ENCODE measurements at regions not wholly inside any gene's neighbourhood (a gene's known extent, or its start where the extent isn't known, plus 50 kb on each side); places are given as distances from the start of the nearest gene placed in this dataset.

DNA sequence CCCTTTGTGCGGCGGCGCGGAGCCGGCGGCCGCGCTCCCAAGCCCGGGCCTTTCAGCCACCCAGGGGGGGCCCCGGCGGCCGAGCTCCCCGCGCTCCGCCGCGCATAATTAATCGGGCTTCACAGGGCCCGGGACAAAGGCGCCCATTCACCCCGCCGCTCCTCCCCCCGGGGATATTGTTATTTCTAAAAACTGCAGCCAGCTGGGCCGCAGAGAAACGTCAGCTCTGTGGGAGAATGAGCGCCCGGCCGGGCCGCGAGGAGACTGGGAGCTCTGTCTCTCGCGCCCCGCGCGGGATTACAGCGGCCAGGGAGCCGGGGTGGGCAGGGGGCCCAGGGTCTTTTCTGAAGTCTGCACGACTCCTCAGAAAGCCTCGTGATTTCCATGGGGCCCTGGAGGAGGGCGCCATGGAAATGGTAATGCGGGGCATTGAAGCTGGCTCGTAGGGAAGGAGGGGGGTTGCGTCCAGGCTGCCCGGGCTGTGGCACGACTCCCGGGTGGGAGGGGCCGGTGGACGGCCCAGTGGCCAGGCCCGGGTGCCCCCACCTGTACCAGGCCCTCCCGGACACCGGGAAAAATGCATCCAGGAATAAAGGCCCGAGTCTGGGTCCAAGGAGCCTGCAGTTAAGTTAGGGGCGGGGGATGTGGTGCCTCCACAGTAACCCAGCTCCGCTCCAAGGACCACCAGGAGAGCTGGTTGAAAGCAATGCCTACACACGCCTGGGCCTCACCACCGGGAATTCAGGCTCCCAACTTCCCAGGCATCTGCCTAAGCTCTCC, 125.3 kb downstream of the ZFP36L2 start:
- no TSS peak for BruUV-seq (replicated peaks)
- Histone ChIP-seq H3K79me2 (ENCODE audit: control insufficient read depth, insufficient read depth, low read length) (no peaks in the 10 kb centered on the region), H2AFZ (ENCODE audit: control insufficient read depth, low read depth, low read length) (no peak overlapping the region), H3K9me3 (replicated peaks; ENCODE audit: control insufficient read depth, insufficient read depth, low read length) (no peaks in the 10 kb centered on the region), H3K36me3 (ENCODE audit: control insufficient read depth in 2 of 2, insufficient read depth in 2 of 2, low read length in 1 of 2) (no peaks in the 10 kb centered on the region), H3K4me1 (ENCODE audit: control insufficient read depth, insufficient read depth, low read length) (peaks cover 8% of the 10 kb centered on the region), H4K20me1 (ENCODE audit: control insufficient read depth, insufficient read depth) (no peaks in the 10 kb centered on the region), H3K27me3 (replicated peaks in 1 of 2; ENCODE audit: control insufficient read depth in 2 of 2, insufficient read depth in 2 of 2, low read length in 1 of 2) (no peaks in the 10 kb centered on the region), H3K9ac (ENCODE audit: control insufficient read depth, insufficient read depth, low read length) (no peak overlapping the region), H3K4me3 (no peak overlapping the region), H3K27ac (ENCODE audit: control insufficient read depth, insufficient read depth) (no peak overlapping the region), H3K4me2 (ENCODE audit: control insufficient read depth, insufficient read depth) (no peak overlapping the region)
- TF ChIP-seq HDAC2 (IDR thresholded peaks at IDR 0.05) (no peak), CHD1 (IDR thresholded peaks at IDR 0.05; ENCODE audit: low read depth, low read length) (no peak), YBX1 (IDR thresholded peaks at IDR 0.05) (no peak), EZH2 (IDR thresholded peaks at IDR 0.05; ENCODE audit: borderline replicate concordance, control insufficient read depth, low read depth, low read length) (no peak), MYC (IDR thresholded peaks at IDR 0.05; ENCODE audit: insufficient read depth, insufficient read length, insufficient replicate concordance, low read length, severe bottlenecking) (no peak)
- DNase-seq (ENCODE audit: low read depth, low spot score) (no peak), ATAC-seq (no peak), FAIRE-seq (no peak)
- SMC1A ChIA-PET (ENCODE audit: uncharacterized antibody, unreplicated experiment): no interaction called here
- POLR2A ChIA-PET: no interaction called here
- in situ Hi-C loops (cut with MboI) (no loop called here), intact Hi-C loops (cut with micrococcal nuclease; ENCODE audit: unreplicated experiment) (no loop called here)
- WGBS (ENCODE audit: insufficient coverage, insufficient replicate concordance, low lambda C conversion rate, missing lambda C conversion rate): 79% methylated on average over 56 of the region's 56 CpGs
- RAD21 ChIA-PET (ENCODE audit: unreplicated experiment): no interaction called here
- CTCF ChIA-PET: no interaction called here

DNA sequence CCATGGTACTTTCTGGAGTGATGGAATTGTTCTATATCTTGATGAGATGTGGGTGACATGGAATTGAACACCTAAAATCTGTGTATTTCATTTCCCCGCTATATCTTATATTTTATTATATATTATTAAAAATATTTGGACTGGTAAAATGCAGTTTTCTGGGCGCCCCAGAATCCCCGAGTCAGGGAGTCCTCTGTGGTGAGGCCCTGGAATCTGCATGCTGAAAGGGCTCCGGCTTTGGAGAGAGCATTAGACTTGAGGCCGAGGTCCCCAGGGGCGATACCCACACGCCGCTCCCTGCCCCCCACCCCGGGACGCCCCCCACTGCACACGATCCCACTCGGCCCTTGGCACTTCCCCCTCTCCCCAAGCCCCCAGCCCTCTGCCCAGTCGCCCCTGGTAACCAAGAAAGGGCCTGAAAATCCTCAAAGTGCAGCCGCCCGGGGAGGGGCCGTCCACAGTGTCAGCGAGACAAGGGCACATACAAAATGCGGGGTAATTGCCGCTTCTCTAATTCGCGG, 126.0 kb downstream of the ZFP36L2 start:
- Histone ChIP-seq H3K9ac (ENCODE audit: control insufficient read depth, insufficient read depth, low read length) (no peak overlapping the region), H3K4me2 (ENCODE audit: control insufficient read depth, insufficient read depth) (no peak overlapping the region), H3K36me3 (ENCODE audit: control insufficient read depth in 2 of 2, insufficient read depth in 2 of 2, low read length in 1 of 2) (no peaks in the 10 kb centered on the region), H3K4me3 (no peak overlapping the region), H2AFZ (ENCODE audit: control insufficient read depth, low read depth, low read length) (no peak overlapping the region), H4K20me1 (ENCODE audit: control insufficient read depth, insufficient read depth) (no peaks in the 10 kb centered on the region), H3K4me1 (ENCODE audit: control insufficient read depth, insufficient read depth, low read length) (peaks cover 1% of the 10 kb centered on the region), H3K79me2 (ENCODE audit: control insufficient read depth, insufficient read depth, low read length) (no peaks in the 10 kb centered on the region), H3K27ac (ENCODE audit: control insufficient read depth, insufficient read depth) (no peak overlapping the region), H3K27me3 (replicated peaks in 1 of 2; ENCODE audit: control insufficient read depth in 2 of 2, insufficient read depth in 2 of 2, low read length in 1 of 2) (no peaks in the 10 kb centered on the region), H3K9me3 (replicated peaks; ENCODE audit: control insufficient read depth, insufficient read depth, low read length) (no peaks in the 10 kb centered on the region)
- SMC1A ChIA-PET (ENCODE audit: uncharacterized antibody, unreplicated experiment): no interaction called here
- DNase-seq (ENCODE audit: low read depth, low spot score): no peak
- POLR2A ChIA-PET: no interaction called here
- CTCF ChIA-PET: no interaction called here
- RAD21 ChIA-PET (ENCODE audit: unreplicated experiment): no interaction called here
- no TSS peak for BruUV-seq (replicated peaks)
- no peak for ATAC-seq
- in situ Hi-C loops (cut with MboI): no loop called here
- no peak for FAIRE-seq
- intact Hi-C loops (cut with micrococcal nuclease; ENCODE audit: unreplicated experiment): no loop called here
- WGBS (ENCODE audit: insufficient coverage, insufficient replicate concordance, low lambda C conversion rate, missing lambda C conversion rate): 76% methylated on average over 15 of the region's 21 CpGs
- no peak for TF ChIP-seq ETV6 (conservative IDR thresholded peaks at IDR 0.05 in 1 of 2, IDR thresholded peaks at IDR 0.05 in 1 of 2; ENCODE audit: borderline replicate concordance in 1 of 2, low read depth in 1 of 2)
- TF ChIP-seq WRNIP1 (IDR thresholded peaks at IDR 0.05; ENCODE audit: borderline replicate concordance, low read depth, low read length): no peak
- TF ChIP-seq PML (IDR thresholded peaks at IDR 0.05; ENCODE audit: low read length): no peak
- no peak for TF ChIP-seq SRF (IDR thresholded peaks at IDR 0.05; ENCODE audit: low read depth in 2 of 2, low read length in 2 of 2)
- TF ChIP-seq FOXM1 (IDR thresholded peaks at IDR 0.05; ENCODE audit: low read depth, low read length): no peak
- no peak for TF ChIP-seq MYC (IDR thresholded peaks at IDR 0.05; ENCODE audit: insufficient read depth, insufficient read length, insufficient replicate concordance, low read length, severe bottlenecking)
- no peak for TF ChIP-seq RAD21 (IDR thresholded peaks at IDR 0.05; ENCODE audit: insufficient read depth, low read depth, low read length)
- no peak for TF ChIP-seq SIX5 (IDR thresholded peaks at IDR 0.05; ENCODE audit: low read depth, low read length, severe bottlenecking)
- TF ChIP-seq POLR2AphosphoS2 (IDR thresholded peaks at IDR 0.05; ENCODE audit: low read depth, low read length): no peak
- no peak for TF ChIP-seq CREM (IDR thresholded peaks at IDR 0.05; ENCODE audit: low read depth)
- TF ChIP-seq, protein P1, sequence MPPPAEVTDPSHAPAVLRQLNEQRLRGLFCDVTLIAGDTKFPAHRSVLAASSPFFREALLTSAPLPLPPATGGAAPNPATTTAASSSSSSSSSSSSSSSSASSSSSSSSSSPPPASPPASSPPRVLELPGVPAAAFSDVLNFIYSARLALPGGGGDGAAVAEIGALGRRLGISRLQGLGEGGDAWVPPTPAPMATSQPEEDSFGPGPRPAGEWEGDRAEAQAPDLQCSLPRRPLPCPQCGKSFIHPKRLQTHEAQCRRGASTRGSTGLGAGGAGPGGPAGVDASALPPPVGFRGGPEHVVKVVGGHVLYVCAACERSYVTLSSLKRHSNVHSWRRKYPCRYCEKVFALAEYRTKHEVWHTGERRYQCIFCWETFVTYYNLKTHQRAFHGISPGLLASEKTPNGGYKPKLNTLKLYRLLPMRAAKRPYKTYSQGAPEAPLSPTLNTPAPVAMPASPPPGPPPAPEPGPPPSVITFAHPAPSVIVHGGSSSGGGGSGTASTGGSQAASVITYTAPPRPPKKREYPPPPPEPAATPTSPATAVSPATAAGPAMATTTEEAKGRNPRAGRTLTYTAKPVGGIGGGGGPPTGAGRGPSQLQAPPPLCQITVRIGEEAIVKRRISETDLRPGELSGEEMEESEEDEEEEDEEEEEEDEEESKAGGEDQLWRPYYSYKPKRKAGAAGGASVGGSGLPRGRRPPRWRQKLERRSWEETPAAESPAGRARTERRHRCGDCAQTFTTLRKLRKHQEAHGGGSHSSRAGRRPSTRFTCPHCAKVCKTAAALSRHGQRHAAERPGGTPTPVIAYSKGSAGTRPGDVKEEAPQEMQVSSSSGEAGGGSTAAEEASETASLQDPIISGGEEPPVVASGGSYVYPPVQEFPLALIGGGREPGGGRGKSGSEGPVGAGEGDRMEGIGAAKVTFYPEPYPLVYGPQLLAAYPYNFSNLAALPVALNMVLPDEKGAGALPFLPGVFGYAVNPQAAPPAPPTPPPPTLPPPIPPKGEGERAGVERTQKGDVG (CRISPR knock-in tag; IDR thresholded peaks at IDR 0.05): no peak
